ENCODE measurements at regions not wholly inside any gene's neighbourhood (a gene's known extent, or its start where the extent isn't known, plus 50 kb on each side); places are given as distances from the start of the nearest gene placed in this dataset.

- Histone ChIP-seq H3K56ac (ENCODE audit: extremely low read depth, insufficient read depth, low read length) (no peak overlapping the region), H4K20me1 (ENCODE audit: insufficient read depth, low read length) (no peaks in the 10 kb centered on the region), H2AK5ac (ENCODE audit: low read depth, low read length) (no peak overlapping the region), H3K27me3 (ENCODE audit: control insufficient read depth, insufficient read depth, low read length) (no peaks in the 10 kb centered on the region), H4K5ac (ENCODE audit: low read depth, low read length) (no peak overlapping the region), H2AK9ac (replicated peaks; ENCODE audit: low read depth, low read length, poor library complexity) (no peak overlapping the region), H3K4me2 (ENCODE audit: low read depth, low read length) (no peak overlapping the region), H3K36me3 (ENCODE audit: control insufficient read depth, insufficient read depth, low read length) (no peaks in the 10 kb centered on the region), H3K14ac (replicated peaks; ENCODE audit: low read depth, low read length) (no peak overlapping the region), H3K9me3 (ENCODE audit: control insufficient read depth, insufficient read depth, low read length) (peaks cover 5% of the 10 kb centered on the region; the same call in 1 of the 2 replicates), H3K23ac (ENCODE audit: low read depth, low read length) (no peak overlapping the region), H2AFZ (replicated peaks; ENCODE audit: low read length, poor library complexity) (no peak overlapping the region), H3K9me1 (ENCODE audit: insufficient read depth, low read length) (no peaks in the 10 kb centered on the region), H3K4ac (ENCODE audit: low read depth, low read length) (no peak overlapping the region), H4K91ac (ENCODE audit: insufficient read depth, low read depth, low read length) (no peak overlapping the region), H3K9ac (ENCODE audit: low read depth, low read length) (no peak overlapping the region), H3K27ac (ENCODE audit: insufficient read depth, low read length) (no peak overlapping the region), H2BK15ac (ENCODE audit: low read depth, low read length) (no peak overlapping the region), H2BK5ac (ENCODE audit: low read depth, low read length, poor library complexity, severe bottlenecking) (no peak overlapping the region), H4K8ac (ENCODE audit: low read depth in 2 of 2, low read length in 2 of 2) (no peak overlapping the region), H2BK120ac (ENCODE audit: low read depth, low read length) (no peak overlapping the region), H3K18ac (ENCODE audit: low read depth, low read length) (no peak overlapping the region), H2BK20ac (ENCODE audit: low read depth, low read length) (no peak overlapping the region), H3K4me1 (ENCODE audit: control insufficient read depth, insufficient read depth, low read length) (no peaks in the 10 kb centered on the region), H3K4me3 (ENCODE audit: insufficient read depth, low read depth, low read length) (no peak overlapping the region), H3K79me1 (ENCODE audit: low read depth in 1 of 2, low read length in 2 of 2) (no peaks in the 10 kb centered on the region)
- no TSS peak for BruUV-seq (replicated peaks)
- dilution Hi-C loops (cut with HindIII; ENCODE audit: low sequenced_read_pairs, unreplicated experiment) (no loop called here), intact Hi-C loops (cut with micrococcal nuclease) (no loop called here), in situ Hi-C loops (cut with MboI; ENCODE audit: low sequenced_read_pairs) (no loop called here)
- TF ChIP-seq ELK1 (IDR thresholded peaks at IDR 0.05; ENCODE audit: borderline replicate concordance, low read depth, low read length) (no peak), MAZ (IDR thresholded peaks at IDR 0.05; ENCODE audit: borderline replicate concordance, low read depth, low read length) (no peak), RCOR1 (IDR thresholded peaks at IDR 0.05; ENCODE audit: insufficient replicate concordance, low read length) (no peak), CHD1 (IDR thresholded peaks at IDR 0.05; ENCODE audit: low read depth, low read length) (no peak), USF2 (IDR thresholded peaks at IDR 0.05; ENCODE audit: low read depth, low read length) (no peak), RAD21 (IDR thresholded peaks at IDR 0.05; ENCODE audit: low read length) (no peak), POLR2A (IDR thresholded peaks at IDR 0.05; ENCODE audit: low read depth, low read length) (no peak), SMC3 (IDR thresholded peaks at IDR 0.05; ENCODE audit: low read depth, low read length) (no peak), CTCF (conservative IDR thresholded peaks at IDR 0.05; ENCODE audit: low read depth, low read length) (no peak), MAFK (IDR thresholded peaks at IDR 0.05; ENCODE audit: low read depth, low read length) (no peak), BHLHE40 (IDR thresholded peaks at IDR 0.05; ENCODE audit: low read depth, low read length) (no peak), MXI1 (IDR thresholded peaks at IDR 0.05; ENCODE audit: borderline replicate concordance, low read depth, low read length) (no peak), FOS (IDR thresholded peaks at IDR 0.05; ENCODE audit: low read depth, low read length) (no peak), RFX5 (IDR thresholded peaks at IDR 0.05; ENCODE audit: low read depth, low read length) (no peak), CEBPB (IDR thresholded peaks at IDR 0.05; ENCODE audit: low read depth, low read length) (no peak), NFE2L2 (IDR thresholded peaks at IDR 0.05; ENCODE audit: low read depth, low read length) (no peak)
- ATAC-seq (ENCODE audit: low read depth), result no peak
- ChIA-PET CTCF (interaction anchor here (1.0 kb wide), 1 partner anchor 17 kb away, joined by 3 read pairs; no protein-coding TSS in a partner anchor), POLR2A (ENCODE audit: unreplicated experiment) (no interaction called here)
- no peak for DNase-seq
These were observed 1218.1 kb downstream of the FAM181B start for GRCh38 chr11:81515566-81515965.
